ENCODE measurements at regions not wholly inside any gene's neighbourhood (a gene's known extent, or its start where the extent isn't known, plus 50 kb on each side); places are given as distances from the start of the nearest gene placed in this dataset.

GRCh38 chr2:42969231-42970150 is 177.1 kb upstream of the HAAO start:
- DNase-seq, result no peak

GRCh38 chr2:42967959-42968674 is 175.7 kb upstream of the HAAO start:
- no peak for DNase-seq

GRCh38 chr2:42965910-42966309 is 173.5 kb upstream of the HAAO start:
- DNase-seq, result no peak

GRCh38 chr2:42965196-42965595 is 172.8 kb upstream of the HAAO start:
- no peak for DNase-seq

GRCh38 chr2:42964439-42965083 is 172.2 kb upstream of the HAAO start:
- peak in 1 of 2 donors; percentile 51 for DNase-seq

- no peak for DNase-seq
Measured at GRCh38 chr2:42963452-42964068, 171.2 kb upstream of the HAAO start.

- DNase-seq, result no peak
Measured at GRCh38 chr2:42962508-42962953, 170.1 kb upstream of the HAAO start.

GRCh38 chr2:42961961-42962360 is 169.6 kb upstream of the HAAO start:
- DNase-seq, result no peak

GRCh38 chr2:42961385-42961811 is 169.0 kb upstream of the HAAO start:
- DNase-seq, result no peak

GRCh38 chr2:42960842-42961180 is 168.4 kb upstream of the HAAO start:
- no peak for DNase-seq

- no peak for DNase-seq
Measured at GRCh38 chr2:42960002-42960841, 167.8 kb upstream of the HAAO start.

GRCh38 chr2:42959234-42960001 is 167.0 kb upstream of the HAAO start:
- no peak for DNase-seq

GRCh38 chr2:42958741-42959233 is 166.4 kb upstream of the HAAO start:
- DNase-seq, result no peak

- DNase-seq, result no peak
Measured at GRCh38 chr2:42957861-42958301, 165.5 kb upstream of the HAAO start.

GRCh38 chr2:42957109-42957860 is 164.9 kb upstream of the HAAO start:
- DNase-seq, result no peak

GRCh38 chr2:42954227-42954962 is 162.0 kb upstream of the HAAO start:
- DNase-seq, result no peak

- DNase-seq, result no peak
Measured at GRCh38 chr2:42953216-42953615, 160.8 kb upstream of the HAAO start.

GRCh38 chr2:42951263-42951938 is 159.0 kb upstream of the HAAO start:
- DNase-seq, result no peak

GRCh38 chr2:42949125-42949524 is 156.7 kb upstream of the HAAO start:
- DNase-seq, result no peak
